OCI-M2 (cell line): ENCODE measurements at regions not wholly inside any gene's neighbourhood (a gene's known extent, or its start where the extent isn't known, plus 50 kb on each side); places are given as distances from the start of the nearest gene placed in this dataset.

Experiments used
- DNase-seq: peaks from one replicate; lab custom pipeline; 2025; ENCODE audit not compliant: unreplicated experiment; lab: John Stamatoyannopoulos, UW

DNA sequence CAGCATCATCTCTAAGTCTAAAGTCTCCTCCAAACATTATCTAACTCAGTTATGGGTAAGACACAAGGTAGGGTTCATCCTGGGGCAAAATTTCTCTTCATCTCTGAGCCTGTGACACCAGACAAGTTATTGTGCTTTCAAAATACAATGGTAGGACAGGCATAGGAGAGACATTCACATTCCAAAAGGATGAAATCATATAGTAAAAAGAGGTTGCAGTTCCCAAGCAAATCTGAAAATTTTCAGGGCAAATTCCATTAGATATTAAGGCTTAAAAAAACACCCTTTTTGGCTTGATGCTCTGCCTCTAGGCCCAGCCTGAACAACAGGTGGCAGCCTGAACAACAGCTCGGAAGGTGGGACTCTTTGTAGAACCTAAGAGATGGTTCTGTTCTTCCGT lies 448.3 kb upstream of the SLIT2 start:
- no peak for DNase-seq

DNA sequence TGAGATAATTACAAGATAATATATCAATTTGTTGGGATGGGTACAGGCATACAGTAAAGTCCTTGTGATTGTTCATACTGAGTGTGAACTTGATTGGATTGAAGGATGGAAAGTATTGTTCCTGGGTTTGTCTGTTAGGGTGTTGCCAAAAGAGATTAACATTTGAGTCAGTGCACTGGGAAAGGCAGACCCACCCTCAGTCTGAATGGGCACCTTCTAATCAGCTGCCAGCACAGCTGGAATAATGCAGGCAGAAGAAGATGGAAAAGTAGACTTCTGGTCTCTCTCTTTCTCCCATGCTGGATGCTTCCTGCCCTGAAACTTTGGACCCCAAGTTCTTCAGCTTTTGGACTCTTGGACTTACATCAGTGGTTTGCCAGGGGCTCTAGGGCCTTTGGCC lies 457.9 kb upstream of the SLIT2 start:
- no peak for DNase-seq

DNA sequence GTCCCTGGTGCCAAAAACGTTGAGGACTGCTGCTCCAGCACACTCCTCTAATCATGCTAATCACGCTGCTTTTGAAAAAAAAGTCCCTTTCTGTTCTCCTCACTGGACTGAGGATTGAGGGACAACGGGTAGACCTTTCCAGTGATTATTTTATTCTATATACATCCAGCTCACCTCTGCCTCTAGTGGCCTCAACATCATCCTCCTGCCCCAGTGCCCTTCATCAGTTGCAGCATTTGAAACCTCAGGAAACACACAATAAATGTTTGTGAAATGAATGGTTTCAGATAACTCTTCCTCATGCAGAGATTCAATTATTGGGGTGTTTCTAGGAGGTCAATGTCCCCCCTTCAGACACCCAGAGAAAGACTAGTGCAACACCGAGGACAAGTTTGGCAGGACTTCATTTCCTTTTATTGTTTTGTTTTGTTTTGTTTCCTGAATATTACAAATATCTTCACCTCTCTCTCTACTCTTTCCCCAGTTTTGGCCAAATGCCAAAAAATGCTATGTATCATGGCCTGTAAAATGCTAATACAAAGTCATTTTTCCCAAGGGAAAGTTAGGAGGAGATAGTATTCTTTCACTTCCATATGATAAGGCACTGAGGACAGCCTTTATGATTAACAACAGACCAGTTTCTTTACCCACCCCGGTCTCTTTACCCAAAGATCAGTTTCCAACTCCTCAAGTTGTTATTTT lies 460.1 kb upstream of the SLIT2 start:
- no peak for DNase-seq

DNA sequence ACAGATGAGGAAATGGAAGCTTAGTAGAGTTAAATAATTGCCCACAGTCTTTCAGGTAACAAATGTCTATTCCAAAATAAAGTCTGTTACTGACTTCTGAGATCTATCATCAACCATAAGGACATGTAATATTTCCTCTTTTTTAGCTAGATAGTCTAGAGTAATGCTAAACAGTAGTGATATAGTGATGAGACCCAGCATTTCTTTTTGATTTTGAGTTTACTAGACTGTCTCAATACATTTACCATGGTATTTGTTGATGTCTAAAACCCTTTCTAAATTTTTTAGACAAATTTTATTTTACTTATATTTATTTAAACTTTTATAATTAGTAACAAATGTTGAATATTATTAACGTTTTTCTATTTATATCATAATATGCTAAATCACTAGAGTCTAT lies 465.1 kb upstream of the SLIT2 start:
- no peak for DNase-seq

DNA sequence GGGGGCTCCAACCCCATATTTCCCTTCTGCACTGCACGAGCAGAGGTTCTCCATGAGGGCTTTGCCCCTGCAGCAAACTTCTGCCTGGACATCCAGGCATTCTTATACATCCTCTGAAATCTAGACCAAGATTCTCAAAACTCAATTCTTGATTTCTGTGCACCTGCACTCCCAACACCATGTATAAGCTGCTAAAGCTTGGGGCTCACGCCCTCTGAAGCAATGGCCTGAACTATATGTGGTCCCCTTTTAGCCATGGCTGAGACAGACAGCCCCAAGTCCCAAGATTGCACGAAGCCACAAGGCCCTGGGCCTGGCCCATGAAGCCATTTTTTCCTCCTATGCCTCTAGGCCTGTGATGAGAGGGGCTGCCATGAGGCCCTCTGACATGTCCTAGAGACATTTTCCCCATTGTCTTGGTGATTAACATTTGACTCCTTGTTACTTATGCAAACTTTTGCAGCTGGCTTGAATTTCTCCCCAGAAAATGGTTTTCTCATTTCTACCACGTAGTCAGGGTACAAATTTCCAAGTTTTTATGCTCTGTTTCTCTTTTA lies 468.0 kb upstream of the SLIT2 start:
- DNase-seq: no peak

DNA sequence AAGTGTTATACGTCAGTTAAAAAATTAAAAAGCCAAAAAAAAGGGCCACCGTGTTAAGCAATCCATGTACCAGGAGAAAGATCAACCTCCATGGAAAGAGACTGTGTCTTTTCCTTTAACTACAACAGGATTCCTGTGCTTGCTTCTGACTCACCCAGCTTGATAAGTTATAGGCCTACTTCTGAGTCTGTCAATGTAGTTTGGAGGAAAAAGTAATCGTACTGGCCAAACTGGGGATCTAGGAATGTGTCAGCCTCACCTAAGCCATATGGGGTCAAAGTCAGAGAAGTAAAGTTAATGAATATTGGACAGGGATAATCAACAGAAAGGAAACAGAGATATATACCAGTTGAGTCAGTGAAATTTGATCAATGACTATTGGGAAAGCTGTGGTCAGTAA lies 470.8 kb upstream of the SLIT2 start:
- no peak for DNase-seq

DNA sequence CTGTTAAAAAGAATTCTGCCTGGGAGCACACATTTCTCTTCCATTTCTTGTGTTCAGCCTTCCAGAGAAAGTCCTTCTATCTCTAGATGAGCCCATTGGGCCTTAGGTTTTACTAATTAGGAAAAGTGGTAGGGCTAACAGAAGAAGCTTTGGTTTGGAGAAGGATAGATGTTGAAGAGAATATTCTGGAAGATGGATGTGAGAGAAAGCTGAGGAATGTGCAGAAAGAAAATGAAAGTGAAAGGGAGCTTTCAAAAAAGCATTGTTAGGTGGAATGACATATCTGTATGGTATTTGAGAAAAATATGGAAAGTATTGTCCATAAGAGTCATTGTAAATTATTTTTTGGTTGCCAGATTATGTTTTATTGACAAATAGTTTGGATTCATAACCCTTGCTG lies 474.8 kb upstream of the SLIT2 start:
- no peak for DNase-seq

DNA sequence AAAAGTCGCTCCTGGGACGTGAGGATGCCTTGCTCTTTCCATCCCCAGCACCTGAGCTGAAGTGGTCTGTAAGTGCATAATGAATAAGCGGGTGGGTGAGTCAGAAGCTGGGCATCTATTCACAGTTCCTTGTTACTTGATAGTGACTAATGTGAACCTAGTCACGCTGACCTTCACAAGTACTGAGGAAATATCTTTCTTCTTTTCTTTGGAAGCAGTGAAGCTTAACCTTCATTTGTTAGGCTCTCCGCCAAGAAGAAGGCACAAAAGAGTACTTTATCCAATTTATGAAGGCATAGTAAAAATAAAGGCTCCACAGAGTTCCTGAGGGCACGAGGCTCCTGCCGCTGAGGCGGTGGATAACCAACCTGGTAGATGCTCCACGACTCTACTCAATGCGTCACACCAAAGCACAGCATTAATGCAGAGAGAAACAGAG lies 475.7 kb upstream of the SLIT2 start:
- no peak for DNase-seq

DNA sequence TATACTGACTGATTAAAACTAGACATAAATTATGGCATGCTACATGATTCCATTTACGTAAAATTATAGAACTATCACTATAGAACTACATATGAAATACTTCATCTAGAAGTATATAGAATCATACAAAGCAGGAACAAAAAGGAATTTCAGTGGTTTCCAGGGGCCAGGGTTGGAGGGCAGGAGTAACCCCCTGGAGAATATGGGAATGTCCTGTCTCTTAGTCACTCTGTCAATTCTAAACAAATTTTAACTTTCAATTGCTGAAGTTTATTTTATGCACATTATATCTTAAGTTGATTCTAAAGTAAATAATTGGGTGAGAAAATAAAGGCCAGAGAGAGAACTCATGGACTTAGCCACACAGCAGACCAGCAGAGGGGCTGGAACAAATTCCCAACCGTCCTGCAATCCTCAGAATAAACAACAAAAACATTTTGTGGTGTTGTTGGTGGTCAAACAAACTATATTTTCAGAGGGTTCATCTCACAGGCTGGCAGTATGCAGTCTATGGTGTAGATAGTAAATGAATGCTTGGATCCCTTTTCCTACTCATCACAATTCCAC lies 476.9 kb upstream of the SLIT2 start:
- no peak for DNase-seq

DNA sequence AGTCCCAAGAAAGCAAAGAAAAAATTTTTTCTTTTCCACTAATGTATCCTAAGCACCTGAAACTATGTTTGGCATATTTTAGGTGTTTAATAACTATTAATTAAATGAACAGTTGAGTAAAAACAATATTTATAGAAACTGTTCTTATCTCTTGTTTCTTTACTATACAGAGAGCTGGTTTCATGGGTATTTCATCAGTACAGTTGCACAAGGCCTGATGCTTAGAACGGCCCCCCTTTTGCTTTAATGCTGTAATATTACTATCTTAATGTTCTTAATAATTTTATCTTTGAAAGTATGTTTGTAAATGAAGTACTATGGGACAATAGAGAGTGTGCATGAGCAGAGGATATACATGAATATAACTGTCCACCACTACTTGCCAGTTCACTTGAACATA lies 479.1 kb upstream of the SLIT2 start:
- DNase-seq: no peak

DNA sequence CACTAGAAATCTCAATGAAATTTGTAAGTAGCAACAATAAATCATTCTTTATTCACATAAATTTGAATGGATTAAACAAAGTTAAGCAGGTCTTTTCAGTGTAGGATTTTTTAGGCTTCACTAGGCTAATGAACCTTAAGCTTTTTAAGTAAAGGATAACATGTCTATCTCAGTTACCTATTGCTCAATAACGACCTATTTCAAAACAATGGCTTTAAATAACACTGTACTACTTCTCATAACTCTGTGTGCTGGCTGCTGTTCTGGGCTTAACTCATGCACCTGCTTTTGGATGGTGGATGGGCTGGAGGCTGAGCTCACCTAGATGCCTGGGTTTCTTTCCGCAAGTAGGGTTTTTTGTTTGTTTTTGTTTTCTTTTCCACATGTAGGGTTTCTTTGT lies 495.0 kb upstream of the SLIT2 start:
- DNase-seq: no peak

DNA sequence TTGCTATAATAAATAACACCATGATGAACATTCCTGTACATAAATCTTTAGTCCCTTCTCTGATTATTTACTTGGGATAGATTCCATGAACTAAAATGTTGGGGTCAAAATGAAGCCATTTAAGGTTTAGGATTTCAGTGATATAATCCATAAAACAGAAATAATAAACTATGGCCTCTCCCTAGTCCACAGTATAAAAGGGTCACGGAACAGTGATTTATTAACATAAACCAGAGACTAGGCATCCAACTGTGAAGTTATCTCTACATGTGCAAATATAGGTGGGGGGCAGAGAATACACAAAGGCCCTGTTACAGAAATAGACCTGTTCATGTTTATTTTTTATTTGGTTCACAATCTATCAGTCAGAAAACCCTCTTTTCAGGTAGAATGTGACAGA lies 499.1 kb upstream of the SLIT2 start:
- no peak for DNase-seq

DNA sequence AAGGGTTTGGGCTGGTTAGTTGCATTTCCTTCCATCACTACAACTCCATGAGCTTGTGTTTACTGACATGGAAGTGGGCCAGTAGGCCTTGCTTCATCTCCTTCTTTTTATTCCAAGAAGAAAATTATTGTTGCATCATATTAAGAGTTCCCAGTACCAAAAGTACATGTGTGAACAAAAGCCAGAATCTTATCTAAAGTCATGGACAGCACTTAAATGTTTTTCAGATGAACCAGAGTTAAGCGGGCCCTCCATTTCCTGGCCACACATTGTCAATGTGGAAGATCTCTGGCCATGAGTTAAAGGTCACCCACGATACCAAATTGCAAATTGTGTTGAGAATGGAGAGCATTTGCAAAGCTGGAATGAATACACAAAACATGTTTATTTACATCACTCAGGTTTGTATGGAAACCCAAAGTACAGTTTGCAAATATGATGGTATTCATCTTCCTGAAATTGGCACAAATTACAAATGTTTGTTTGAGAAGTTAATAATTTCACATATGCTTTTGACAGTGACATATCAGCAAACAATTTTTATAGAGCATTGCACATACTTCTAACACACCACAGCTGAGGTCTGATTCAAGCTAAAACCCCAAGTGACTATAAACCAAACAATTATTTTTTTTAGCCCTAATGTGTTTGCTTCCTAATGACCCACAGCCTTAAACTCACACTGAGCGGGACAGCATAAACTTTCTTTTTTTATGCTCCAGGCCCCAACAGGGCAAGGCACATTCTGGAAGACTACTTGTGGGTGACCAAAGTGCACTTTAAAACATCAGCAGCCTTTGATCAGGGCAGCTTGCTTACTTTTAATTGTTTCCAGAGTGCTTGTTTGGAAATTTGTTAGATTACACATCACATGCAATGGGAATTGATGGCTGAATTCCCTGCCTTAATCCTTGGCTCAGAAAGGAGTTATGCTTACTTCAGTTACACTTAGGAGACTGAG lies 502.9 kb upstream of the SLIT2 start:
- DNase-seq: no peak

DNA sequence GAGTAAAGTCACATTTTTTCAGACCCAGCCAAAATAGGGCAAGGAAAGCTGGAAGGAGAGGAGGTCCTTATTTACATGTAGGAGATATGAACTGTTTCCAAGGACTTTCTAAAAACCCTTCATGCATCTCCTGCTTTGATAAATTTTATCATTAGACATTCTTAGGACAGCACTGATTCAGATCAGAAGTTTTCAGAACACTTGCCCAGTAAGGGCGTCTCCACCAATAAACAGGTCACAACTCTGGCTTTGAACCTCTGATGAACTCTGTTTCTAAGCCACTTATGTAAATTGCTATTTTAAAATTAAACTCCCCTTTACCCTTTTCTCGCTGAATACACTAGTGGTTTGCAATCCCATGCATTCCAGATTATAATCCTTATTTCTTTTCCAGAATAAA lies 505.3 kb upstream of the SLIT2 start:
- no peak for DNase-seq

DNA sequence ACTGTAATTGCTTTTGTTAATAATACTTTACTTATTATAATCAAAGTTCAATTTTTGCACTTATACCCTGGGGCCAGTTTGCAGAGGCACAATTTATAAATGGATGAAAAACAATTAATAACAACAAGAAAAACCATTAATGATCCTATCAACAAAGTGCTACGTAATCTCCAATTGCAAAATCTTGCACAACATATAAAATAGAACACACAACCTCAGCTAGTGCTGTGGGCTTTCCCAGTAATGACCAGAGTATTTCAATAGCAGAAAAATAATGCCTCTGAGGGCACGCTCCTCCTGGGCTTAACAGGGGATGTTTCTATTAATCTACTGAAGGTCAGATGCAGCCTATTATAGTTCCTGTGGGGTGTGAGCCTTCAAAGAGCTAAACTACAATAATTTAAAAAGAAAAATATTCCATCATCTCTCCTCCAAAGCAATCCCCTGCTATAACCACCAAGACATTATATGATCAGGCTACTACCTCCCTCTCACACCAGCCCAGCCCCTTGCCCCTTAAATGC lies 508.5 kb upstream of the SLIT2 start:
- DNase-seq: no peak

DNA sequence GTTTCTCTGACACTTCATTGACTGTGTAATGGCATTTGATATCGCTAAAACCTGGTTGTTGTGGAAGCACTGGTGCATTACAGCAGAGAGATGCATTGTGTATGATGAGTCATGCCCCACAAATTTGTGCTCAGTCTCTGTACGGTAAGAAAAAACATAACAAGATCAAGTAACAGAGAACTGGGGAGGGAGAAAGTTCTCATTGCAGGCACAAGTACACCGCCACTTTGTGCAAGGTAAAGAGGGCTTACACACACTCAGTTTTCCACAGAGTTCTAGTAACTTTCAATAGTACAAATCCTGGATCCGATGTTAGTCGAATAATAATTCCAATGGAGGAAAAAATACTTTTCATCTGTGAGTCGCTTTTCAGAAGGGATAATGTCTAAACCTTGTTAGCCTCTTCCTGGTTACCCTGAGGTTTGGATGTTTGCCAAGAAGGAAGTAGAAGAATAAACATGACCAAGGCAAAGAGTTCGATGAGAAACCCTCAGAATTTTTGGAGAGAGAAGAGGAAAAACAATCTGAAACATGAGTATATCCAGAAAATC lies 512.5 kb upstream of the SLIT2 start:
- DNase-seq: no peak

DNA sequence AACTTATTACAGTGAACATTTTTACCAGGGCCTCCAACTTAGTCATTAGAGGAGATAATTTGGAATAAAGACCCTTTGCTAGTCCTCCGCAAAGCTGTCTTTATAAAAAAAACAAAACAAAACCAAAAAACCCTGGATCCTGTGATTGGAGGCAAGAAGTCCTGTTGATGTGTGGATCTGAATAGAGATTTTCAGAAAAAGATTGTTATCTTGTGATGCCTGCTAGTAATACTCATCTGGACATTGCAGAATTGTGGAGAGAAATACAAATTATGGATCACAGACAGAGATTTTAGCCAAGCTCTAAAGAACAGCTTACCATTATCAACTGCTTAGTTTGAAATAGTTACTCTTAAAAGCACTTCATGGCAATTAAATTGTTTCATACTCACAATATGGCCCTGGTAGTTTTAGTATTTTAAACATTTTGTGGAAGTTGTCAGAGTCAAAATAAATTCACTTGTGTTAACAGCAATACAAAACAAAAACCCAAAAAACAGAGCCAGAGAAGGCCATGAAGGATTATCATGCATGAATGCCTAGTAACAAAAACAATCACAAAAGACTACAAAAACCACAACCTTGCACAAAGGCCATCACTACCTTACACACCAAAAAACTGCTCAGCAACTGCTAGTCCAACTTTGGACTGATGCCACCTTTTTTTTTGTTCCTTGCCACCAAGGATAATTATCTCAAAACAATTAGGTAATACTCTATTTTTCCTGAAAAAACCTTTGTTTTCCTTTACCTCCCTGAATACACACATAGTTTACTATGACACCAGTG lies 514.5 kb upstream of the SLIT2 start:
- no peak for DNase-seq

DNA sequence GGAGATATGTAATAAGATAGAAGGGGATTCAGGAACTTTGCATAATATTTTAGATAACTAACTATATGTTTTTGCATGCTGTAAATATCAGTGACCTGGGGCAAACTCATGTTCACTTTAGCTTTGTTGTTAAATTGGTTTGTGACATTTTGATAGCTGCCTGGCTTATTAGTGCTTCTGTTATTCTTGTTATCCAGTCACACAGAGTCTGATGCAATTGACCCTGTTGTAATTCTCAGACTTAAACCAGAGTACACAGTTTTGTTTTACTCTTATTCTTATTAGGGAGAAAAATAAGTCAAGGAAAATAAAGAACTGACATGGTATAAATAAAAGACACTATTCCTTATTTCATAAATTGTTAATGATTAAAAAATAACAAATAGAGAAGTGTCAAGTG lies 516.7 kb upstream of the SLIT2 start:
- no peak for DNase-seq

DNA sequence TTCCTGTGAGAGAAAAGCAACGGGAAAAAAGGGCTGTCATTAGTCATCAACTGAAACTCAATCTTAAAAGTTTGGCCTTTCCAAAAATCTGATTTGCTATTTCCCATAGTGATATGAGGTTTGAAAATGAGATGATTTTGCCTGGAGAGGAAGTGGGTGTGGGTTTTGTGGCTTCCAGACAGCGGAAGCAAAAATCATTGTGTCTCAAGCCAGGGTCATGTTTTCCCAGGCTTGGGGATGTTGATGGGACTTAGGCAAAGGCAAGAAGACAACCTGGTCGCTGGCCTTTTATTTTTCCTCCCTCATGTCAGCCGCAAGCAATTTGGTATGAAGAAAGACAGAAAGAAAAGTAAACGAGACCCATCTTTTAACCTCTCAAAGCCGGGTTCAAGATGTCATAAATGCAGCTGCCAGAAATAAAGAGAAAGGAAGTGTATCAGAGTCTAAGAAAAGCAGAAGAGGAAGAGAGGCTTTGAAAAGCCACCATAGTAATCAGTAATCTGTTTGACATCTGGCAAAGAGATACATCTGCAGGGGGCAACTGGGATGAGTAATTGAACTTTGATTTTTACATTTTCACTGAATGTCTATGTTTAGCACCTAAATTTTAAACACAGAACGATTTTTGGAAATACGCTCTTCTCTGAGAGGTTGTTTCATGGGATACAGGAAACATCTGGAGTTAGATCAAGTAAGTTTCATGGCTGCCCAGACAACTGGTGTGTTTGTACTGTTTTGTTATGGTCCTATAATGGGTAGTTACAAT lies 521.6 kb upstream of the SLIT2 start:
- DNase-seq: no peak

DNA sequence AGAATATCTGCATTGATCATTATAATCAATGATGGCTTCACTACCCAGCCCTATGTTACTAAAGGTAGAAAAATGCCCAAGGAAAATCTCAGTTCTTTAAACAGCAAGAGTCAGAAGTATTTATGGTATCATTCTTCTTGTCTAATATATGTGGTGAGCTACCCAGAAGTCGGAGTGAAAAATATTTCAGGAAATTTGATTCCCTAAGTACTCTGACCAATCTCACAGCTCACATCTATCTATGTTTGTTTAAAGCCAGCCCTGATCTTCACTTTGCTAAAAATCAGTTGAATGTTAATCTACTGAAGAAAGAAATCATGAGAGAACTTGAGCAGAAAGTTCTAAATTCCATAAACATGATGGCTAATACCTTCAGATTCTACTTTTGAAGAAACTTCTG lies 522.9 kb upstream of the SLIT2 start:
- no peak for DNase-seq
